ENCODE measurements at regions not wholly inside any gene's neighbourhood (a gene's known extent, or its start where the extent isn't known, plus 50 kb on each side); places are given as distances from the start of the nearest gene placed in this dataset.

GRCh38 chr6:30396833-30397479 lies 52.0 kb downstream of the RPP21 start (continued):
- TF ChIP-seq, protein P1, sequence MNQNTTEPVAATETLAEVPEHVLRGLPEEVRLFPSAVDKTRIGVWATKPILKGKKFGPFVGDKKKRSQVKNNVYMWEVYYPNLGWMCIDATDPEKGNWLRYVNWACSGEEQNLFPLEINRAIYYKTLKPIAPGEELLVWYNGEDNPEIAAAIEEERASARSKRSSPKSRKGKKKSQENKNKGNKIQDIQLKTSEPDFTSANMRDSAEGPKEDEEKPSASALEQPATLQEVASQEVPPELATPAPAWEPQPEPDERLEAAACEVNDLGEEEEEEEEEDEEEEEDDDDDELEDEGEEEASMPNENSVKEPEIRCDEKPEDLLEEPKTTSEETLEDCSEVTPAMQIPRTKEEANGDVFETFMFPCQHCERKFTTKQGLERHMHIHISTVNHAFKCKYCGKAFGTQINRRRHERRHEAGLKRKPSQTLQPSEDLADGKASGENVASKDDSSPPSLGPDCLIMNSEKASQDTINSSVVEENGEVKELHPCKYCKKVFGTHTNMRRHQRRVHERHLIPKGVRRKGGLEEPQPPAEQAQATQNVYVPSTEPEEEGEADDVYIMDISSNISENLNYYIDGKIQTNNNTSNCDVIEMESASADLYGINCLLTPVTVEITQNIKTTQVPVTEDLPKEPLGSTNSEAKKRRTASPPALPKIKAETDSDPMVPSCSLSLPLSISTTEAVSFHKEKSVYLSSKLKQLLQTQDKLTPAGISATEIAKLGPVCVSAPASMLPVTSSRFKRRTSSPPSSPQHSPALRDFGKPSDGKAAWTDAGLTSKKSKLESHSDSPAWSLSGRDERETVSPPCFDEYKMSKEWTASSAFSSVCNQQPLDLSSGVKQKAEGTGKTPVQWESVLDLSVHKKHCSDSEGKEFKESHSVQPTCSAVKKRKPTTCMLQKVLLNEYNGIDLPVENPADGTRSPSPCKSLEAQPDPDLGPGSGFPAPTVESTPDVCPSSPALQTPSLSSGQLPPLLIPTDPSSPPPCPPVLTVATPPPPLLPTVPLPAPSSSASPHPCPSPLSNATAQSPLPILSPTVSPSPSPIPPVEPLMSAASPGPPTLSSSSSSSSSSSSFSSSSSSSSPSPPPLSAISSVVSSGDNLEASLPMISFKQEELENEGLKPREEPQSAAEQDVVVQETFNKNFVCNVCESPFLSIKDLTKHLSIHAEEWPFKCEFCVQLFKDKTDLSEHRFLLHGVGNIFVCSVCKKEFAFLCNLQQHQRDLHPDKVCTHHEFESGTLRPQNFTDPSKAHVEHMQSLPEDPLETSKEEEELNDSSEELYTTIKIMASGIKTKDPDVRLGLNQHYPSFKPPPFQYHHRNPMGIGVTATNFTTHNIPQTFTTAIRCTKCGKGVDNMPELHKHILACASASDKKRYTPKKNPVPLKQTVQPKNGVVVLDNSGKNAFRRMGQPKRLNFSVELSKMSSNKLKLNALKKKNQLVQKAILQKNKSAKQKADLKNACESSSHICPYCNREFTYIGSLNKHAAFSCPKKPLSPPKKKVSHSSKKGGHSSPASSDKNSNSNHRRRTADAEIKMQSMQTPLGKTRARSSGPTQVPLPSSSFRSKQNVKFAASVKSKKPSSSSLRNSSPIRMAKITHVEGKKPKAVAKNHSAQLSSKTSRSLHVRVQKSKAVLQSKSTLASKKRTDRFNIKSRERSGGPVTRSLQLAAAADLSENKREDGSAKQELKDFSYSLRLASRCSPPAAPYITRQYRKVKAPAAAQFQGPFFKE (tag by site-specific recombination; IDR thresholded peaks at IDR 0.05; ENCODE audit: borderline replicate concordance) = no peak
- TF ChIP-seq ZNF521 (tag by site-specific recombination; IDR thresholded peaks at IDR 0.05) (no peak), ZNF433 (tag by site-specific recombination; IDR thresholded peaks at IDR 0.05; ENCODE audit: low read depth) (no peak), ZNF391 (tag by site-specific recombination; IDR thresholded peaks at IDR 0.05; ENCODE audit: borderline replicate concordance, low read depth) (0 out of 2 replicates have a peak, but pooled peaks have one; percentile 29), ZNF302 (tag by site-specific recombination; IDR thresholded peaks at IDR 0.05; ENCODE audit: low read depth) (no peak), ZNF501 (tag by site-specific recombination; IDR thresholded peaks at IDR 0.05) (no peak), ZNF600 (tag by site-specific recombination; IDR thresholded peaks at IDR 0.05) (no peak), ZNF2 (tag by site-specific recombination; IDR thresholded peaks at IDR 0.05) (0 out of 2 replicates have a peak, but pooled peaks have one; percentile 31), SP7 (tag by site-specific recombination; IDR thresholded peaks at IDR 0.05) (peak; percentile 31; the same call in 1 of the 2 replicates), ZNF660 (tag by site-specific recombination; IDR thresholded peaks at IDR 0.05) (0 out of 2 replicates have a peak, but pooled peaks have one; percentile 17), GLIS1 (tag by site-specific recombination; IDR thresholded peaks at IDR 0.05) (peak; percentile 15; the same call in 1 of the 2 replicates), ZBTB17 (tag by site-specific recombination; IDR thresholded peaks at IDR 0.05) (0 out of 2 replicates have a peak, but pooled peaks have one; percentile 45), ZNF664 (tag by site-specific recombination; IDR thresholded peaks at IDR 0.05) (no peak), ZEB2 (tag by site-specific recombination; IDR thresholded peaks at IDR 0.05) (0 out of 2 replicates have a peak, but pooled peaks have one; percentile 29)
- TF ChIP-seq, protein P2, sequence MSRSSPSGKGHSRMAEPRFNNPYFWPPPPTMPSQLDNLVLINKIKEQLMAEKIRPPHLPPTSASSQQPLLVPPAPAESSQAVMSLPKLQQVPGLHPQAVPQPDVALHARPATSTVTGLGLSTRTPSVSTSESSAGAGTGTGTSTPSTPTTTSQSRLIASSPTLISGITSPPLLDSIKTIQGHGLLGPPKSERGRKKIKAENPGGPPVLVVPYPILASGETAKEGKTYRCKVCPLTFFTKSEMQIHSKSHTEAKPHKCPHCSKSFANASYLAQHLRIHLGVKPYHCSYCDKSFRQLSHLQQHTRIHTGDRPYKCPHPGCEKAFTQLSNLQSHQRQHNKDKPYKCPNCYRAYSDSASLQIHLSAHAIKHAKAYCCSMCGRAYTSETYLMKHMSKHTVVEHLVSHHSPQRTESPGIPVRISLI (tag by site-specific recombination; IDR thresholded peaks at IDR 0.05) = no peak
- TF ChIP-seq, protein P3, sequence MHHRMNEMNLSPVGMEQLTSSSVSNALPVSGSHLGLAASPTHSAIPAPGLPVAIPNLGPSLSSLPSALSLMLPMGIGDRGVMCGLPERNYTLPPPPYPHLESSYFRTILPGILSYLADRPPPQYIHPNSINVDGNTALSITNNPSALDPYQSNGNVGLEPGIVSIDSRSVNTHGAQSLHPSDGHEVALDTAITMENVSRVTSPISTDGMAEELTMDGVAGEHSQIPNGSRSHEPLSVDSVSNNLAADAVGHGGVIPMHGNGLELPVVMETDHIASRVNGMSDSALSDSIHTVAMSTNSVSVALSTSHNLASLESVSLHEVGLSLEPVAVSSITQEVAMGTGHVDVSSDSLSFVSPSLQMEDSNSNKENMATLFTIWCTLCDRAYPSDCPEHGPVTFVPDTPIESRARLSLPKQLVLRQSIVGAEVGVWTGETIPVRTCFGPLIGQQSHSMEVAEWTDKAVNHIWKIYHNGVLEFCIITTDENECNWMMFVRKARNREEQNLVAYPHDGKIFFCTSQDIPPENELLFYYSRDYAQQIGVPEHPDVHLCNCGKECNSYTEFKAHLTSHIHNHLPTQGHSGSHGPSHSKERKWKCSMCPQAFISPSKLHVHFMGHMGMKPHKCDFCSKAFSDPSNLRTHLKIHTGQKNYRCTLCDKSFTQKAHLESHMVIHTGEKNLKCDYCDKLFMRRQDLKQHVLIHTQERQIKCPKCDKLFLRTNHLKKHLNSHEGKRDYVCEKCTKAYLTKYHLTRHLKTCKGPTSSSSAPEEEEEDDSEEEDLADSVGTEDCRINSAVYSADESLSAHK (tag by site-specific recombination; IDR thresholded peaks at IDR 0.05) = no peak
- TF ChIP-seq, protein P4, sequence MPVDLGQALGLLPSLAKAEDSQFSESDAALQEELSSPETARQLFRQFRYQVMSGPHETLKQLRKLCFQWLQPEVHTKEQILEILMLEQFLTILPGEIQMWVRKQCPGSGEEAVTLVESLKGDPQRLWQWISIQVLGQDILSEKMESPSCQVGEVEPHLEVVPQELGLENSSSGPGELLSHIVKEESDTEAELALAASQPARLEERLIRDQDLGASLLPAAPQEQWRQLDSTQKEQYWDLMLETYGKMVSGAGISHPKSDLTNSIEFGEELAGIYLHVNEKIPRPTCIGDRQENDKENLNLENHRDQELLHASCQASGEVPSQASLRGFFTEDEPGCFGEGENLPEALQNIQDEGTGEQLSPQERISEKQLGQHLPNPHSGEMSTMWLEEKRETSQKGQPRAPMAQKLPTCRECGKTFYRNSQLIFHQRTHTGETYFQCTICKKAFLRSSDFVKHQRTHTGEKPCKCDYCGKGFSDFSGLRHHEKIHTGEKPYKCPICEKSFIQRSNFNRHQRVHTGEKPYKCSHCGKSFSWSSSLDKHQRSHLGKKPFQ (tag by site-specific recombination; IDR thresholded peaks at IDR 0.05) = no peak
